ENCODE measurements at regions not wholly inside any gene's neighbourhood (a gene's known extent, or its start where the extent isn't known, plus 50 kb on each side); places are given as distances from the start of the nearest gene placed in this dataset.

DNA sequence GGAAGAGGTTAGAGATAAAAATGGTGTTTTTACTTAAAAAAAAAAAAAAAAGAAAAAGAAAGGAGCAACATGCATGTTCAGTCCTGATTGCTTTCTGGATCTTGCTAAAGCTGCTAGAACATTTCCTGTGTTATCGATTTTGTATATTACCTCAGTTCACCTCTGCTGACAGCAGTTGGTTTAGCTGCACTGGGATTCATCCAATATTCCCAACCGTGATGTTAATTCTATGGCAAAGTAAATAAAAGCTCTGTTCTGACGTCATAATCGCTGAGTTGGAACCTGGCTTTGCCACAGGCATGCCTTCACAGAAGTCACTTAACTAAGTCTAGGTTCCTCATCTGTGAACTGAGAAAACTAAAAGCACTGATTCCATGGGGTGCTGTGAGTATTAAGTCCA, 90.7 kb upstream of the SORBS2 start:
- Histone ChIP-seq H3K4me3 (no peak overlapping the region), H3K4me1 (replicated peaks) (no peaks in the 10 kb centered on the region), H3K27ac (no peak overlapping the region), H3K36me3 (no peaks in the 10 kb centered on the region), H3K9me3 (replicated peaks) (no peaks in the 10 kb centered on the region), H3K27me3 (replicated peaks) (no peaks in the 10 kb centered on the region)
- no peak for DNase-seq (ENCODE audit: low read depth in 1 of 2, low spot score in 2 of 2)

DNA sequence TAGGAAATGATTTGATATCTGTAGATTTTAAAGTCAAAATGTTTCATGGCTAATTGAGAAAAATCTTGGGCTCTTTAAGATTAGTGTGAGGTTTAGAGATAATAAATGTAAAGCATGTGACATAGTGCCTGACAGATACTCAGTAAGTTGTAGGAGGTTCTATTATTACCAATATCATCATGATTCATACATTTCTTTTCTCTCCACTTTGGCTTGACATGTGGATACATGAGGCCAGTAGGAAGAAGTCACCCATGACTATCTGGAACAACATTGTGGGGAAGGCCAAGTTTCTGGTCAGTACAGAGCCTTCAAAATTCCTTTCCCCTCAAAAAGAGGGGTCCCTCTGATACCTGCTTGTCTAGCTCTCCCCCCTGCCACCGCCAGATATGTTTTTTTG, 91.2 kb upstream of the SORBS2 start:
- H3K36me3 ChIP-seq = no peaks in the 10 kb centered on the region
- no peak overlapping the region for H3K4me3 ChIP-seq
- no peak overlapping the region for H3K27ac ChIP-seq
- no peaks in the 10 kb centered on the region for H3K9me3 ChIP-seq (replicated peaks)
- DNase-seq (ENCODE audit: low read depth in 1 of 2, low spot score in 2 of 2) = no peak
- H3K4me1 ChIP-seq (replicated peaks) = no peaks in the 10 kb centered on the region
- H3K27me3 ChIP-seq (replicated peaks) = no peaks in the 10 kb centered on the region

DNA sequence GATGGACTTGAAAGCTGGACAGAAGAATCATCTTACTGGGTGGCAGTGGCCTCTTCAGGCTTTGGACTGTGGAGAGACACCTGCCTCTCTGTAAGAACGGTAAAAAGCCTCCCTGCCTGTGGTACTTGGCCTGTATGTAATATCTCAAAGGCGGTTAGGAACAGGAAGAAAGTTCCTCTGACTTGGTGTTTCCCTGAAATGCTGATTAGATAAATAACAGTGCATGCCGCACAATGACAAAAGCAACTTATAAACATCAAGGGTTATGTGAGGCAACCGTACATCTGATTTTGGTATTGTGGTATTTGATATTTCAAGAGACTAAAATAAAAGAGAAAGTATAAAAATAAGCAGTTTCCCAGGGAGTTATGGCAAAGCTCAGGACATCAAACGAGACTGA, 92.4 kb upstream of the SORBS2 start:
- Histone ChIP-seq H3K9me3 (replicated peaks) (no peaks in the 10 kb centered on the region), H3K4me1 (replicated peaks) (no peaks in the 10 kb centered on the region)
- DNase-seq (ENCODE audit: low read depth in 1 of 2, low spot score in 2 of 2) = no peak

DNA sequence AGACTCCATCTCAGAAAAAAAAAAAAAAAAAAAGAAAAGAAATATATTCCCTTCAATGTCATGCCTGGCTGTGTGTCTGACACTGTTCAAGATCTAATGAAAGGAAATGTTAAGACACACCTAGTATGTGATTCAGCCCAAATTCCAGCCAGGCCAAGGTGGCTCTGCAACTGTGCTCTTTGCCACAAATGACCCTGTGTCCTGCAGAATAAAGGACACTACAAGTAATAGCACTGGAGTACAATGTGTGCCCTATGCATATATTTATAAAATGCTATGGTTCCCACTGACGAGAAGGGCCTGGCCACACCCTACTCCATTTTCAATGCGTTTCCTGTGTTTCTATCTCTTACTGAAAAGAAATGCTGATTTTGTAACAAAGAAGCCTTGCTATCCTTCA, 98.0 kb upstream of the SORBS2 start:
- no peak overlapping the region for H3K27ac ChIP-seq
- H3K36me3 ChIP-seq = no peaks in the 10 kb centered on the region
- H3K27me3 ChIP-seq (replicated peaks) = no peaks in the 10 kb centered on the region
- peaks cover 24% of the 10 kb centered on the region for H3K4me1 ChIP-seq (replicated peaks)
- H3K4me3 ChIP-seq = no peak overlapping the region
- no peaks in the 10 kb centered on the region for H3K9me3 ChIP-seq (replicated peaks)
- DNase-seq (ENCODE audit: low read depth in 1 of 2, low spot score in 2 of 2) = no peak

More for the DNA sequence above, 92.4 kb upstream of the SORBS2 start:
- H3K36me3 ChIP-seq = no peaks in the 10 kb centered on the region
- H3K4me3 ChIP-seq = no peak overlapping the region
- no peak overlapping the region for H3K27ac ChIP-seq
- H3K27me3 ChIP-seq (replicated peaks) = no peaks in the 10 kb centered on the region

DNA sequence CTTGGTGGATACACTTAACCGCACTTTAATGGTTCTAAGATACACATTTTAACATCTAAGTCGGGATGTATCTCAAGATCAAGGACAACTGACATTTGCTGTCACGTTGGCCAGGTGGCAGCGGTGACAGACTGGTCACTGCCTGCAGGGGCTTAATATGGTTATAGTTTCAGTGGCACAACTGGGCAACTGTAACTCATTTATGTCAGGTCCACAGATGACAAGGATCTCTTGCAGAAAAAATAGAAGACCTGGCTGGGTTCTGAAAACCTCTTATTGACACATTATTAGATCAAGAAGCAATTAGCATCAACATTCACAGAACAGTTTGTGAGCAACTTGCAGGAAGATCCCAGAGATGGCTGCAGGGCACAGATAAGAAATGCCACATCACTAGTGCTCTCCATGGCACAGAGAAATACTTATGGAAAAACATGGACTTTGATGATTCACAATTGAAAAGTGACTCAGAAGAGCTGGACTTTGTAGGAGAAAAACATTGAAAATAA, 99.6 kb upstream of the SORBS2 start:
- H3K4me3 ChIP-seq = no peak overlapping the region

DNA sequence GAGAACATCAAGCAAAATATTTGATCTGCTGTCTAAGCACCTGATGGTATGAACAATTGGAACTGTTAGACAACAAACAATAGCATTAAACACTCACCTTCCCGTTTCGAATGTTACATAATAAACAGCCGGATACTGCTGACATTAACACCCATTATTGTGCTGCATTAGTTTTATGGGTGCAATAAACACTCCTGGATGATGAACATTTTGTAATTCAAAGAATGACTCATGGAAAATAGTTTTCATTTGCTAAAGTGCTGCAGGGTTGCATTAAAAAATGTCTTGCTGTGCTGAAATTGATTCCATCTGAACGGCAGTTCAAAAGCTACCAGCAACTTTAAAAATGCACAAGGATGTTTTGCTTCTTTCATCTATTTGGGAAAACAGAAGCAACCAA, 100.8 kb upstream of the SORBS2 start:
- Histone ChIP-seq H3K27me3 (replicated peaks) (no peaks in the 10 kb centered on the region), H3K4me3 (no peak overlapping the region), H3K27ac (no peak overlapping the region), H3K9me3 (replicated peaks) (no peaks in the 10 kb centered on the region), H3K4me1 (replicated peaks) (peaks cover 30% of the 10 kb centered on the region), H3K36me3 (no peaks in the 10 kb centered on the region)
- DNase-seq (ENCODE audit: low read depth in 1 of 2, low spot score in 2 of 2) = no peak

More for the DNA sequence above, 99.6 kb upstream of the SORBS2 start:
- H3K4me1 ChIP-seq (replicated peaks) = peaks cover 30% of the 10 kb centered on the region
- no peak overlapping the region for H3K27ac ChIP-seq
- no peaks in the 10 kb centered on the region for H3K36me3 ChIP-seq
- DNase-seq (ENCODE audit: low read depth in 1 of 2, low spot score in 2 of 2) = no peak
- H3K9me3 ChIP-seq (replicated peaks) = no peaks in the 10 kb centered on the region
- no peaks in the 10 kb centered on the region for H3K27me3 ChIP-seq (replicated peaks)

DNA sequence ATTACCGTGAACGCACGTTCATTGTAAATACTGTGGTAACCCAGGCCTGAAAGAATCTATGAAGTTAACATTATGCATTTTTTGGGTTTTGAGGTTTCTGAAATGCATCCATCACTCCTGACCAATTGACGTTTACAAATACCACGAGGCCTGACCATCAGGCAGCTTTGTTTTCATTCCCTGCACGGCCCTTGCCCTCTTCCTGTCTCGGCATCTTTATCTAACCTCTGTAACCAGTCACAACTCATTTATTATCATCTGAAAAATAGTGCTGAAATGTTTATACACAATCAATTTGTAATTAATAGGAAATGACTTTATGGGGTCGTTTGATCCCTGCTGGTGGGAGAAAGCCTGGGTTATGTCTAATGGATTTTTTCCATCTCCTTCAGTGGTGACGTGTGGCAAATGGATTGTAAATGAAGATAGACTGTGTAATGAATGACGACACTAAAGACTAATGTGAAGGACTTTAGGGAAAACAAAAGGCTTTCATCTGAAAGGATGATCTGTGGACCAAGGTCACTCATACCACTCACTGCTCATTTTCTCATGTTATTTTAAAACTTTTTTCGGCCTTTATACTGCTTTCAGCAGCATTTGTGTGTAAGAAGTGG, 102.7 kb upstream of the SORBS2 start:
- Histone ChIP-seq H3K27ac (peak overlapping the region; percentile 79), H3K36me3 (no peaks in the 10 kb centered on the region), H3K9me3 (replicated peaks) (no peaks in the 10 kb centered on the region), H3K4me3 (no peak overlapping the region), H3K27me3 (replicated peaks) (no peaks in the 10 kb centered on the region), H3K4me1 (replicated peaks) (peaks cover 30% of the 10 kb centered on the region)
- peak; percentile 52 to 89 for DNase-seq (ENCODE audit: low read depth in 1 of 2, low spot score in 2 of 2)

DNA sequence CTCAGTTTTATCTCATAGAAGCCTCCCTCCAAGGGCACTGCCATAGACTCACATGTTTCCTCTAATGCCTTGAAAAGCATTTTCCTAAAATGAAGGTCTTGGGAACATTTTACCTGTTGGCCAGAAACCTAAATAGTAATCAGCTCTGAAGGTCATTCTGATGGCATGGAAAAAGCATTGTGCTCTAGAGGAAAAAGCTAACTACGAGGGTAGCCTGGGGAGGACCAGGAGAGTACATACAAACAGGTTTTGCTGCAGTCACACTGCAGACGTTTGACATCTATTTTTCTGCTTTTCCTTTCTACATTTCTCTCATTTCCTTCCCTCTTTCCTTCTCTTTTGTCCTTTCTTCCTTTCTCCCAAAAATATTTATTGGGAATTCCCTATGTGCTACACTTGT, 103.3 kb upstream of the SORBS2 start:
- Histone ChIP-seq H3K27me3 (replicated peaks) (no peaks in the 10 kb centered on the region), H3K4me3 (no peak overlapping the region), H3K27ac (peak overlapping the region; percentile 79), H3K4me1 (replicated peaks) (peaks cover 30% of the 10 kb centered on the region), H3K9me3 (replicated peaks) (no peaks in the 10 kb centered on the region), H3K36me3 (no peaks in the 10 kb centered on the region)
- DNase-seq (ENCODE audit: low read depth in 1 of 2, low spot score in 2 of 2) = no peak

DNA sequence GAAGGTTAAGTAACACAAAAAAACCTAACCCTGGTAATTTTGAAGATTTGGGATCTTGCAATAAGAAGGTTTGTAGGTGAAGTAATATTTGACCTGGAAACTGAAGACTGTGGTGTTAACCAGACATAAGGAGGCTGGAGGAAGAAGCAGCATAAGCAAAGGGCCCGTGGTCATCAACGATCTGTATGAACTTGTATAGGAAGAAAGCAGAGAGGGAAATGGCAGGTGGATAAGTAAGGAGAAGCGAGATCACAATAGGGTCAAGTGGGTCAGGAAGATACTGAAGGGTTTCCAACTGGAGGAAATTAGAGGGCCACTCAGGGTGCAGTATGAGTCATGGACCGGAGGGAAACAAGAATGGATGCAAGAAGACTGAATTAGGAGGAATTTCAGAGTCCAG, 103.8 kb upstream of the SORBS2 start:
- Histone ChIP-seq H3K4me1 (replicated peaks) (peaks cover 30% of the 10 kb centered on the region), H3K9me3 (replicated peaks) (no peaks in the 10 kb centered on the region), H3K27ac (no peak overlapping the region), H3K4me3 (no peak overlapping the region), H3K36me3 (no peaks in the 10 kb centered on the region), H3K27me3 (replicated peaks) (no peaks in the 10 kb centered on the region)
- DNase-seq (ENCODE audit: low read depth in 1 of 2, low spot score in 2 of 2) = no peak

DNA sequence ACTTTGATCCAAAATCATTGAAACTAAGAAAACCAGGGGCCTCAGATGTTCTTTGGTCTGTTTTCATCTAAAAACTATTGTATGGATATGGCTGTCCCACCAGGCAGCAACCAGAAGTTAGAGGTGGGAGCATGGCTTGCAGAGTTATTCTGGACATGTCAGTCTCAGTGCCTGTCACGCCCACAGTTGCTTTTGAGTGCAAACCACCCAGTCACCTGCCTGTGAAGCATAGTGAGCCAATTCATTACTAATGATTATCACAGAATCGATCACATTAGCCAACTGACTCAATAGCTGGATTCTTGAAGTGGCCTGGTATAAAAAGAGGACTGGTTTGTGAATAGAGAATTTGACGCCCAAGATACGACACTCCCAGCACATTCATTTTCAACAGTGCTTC, 104.2 kb upstream of the SORBS2 start:
- no peak overlapping the region for H3K4me3 ChIP-seq
- no peaks in the 10 kb centered on the region for H3K9me3 ChIP-seq (replicated peaks)

DNA sequence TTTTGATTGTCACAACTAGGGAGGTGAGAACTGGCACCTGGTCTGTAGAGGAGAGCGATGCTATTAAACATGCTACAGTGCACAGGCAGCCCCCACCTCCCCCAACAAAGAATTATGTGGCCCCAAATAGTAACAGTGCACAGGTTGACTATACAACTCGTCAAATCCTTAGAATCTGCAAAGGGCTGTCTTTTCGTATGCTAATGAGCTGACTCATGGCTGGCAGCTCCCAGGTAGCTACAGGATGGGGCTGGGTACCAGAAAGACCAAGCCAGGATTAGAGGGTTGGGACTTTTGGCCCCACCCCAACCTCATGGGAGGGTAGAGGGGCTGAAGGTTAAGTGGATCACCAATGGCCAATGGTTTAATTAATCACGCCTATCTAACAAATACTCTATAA, 104.7 kb upstream of the SORBS2 start:
- DNase-seq (ENCODE audit: low read depth in 1 of 2, low spot score in 2 of 2) = no peak
- H3K9me3 ChIP-seq (replicated peaks) = no peaks in the 10 kb centered on the region

More for the DNA sequence above, 104.2 kb upstream of the SORBS2 start:
- Histone ChIP-seq H3K4me1 (replicated peaks) (peaks cover 30% of the 10 kb centered on the region), H3K36me3 (no peaks in the 10 kb centered on the region), H3K27me3 (replicated peaks) (no peaks in the 10 kb centered on the region), H3K27ac (no peak overlapping the region)
- no peak for DNase-seq (ENCODE audit: low read depth in 1 of 2, low spot score in 2 of 2)

DNA sequence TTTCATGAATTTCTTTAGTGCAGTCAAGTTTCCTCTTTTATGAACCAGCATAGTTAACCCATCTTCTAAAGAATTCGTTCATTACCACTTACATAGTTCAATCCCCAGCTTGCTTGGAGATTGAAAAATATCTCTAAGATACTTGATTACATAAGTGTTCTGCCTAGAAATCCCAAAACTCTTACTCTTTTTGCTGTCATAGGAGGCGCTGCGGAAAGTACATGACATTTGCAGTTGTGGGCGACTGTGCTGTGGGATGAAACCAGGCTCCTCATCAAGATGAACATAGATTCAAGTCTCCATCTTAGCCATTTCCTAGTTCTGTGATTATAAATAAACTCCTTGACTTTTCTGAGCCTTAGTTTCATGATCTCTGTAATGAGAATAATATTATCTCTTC, 107.1 kb upstream of the SORBS2 start:
- no peaks in the 10 kb centered on the region for H3K9me3 ChIP-seq (replicated peaks)
- no peak for DNase-seq (ENCODE audit: low read depth in 1 of 2, low spot score in 2 of 2)
- H3K27ac ChIP-seq = no peak overlapping the region
- no peaks in the 10 kb centered on the region for H3K36me3 ChIP-seq
- H3K27me3 ChIP-seq (replicated peaks) = no peaks in the 10 kb centered on the region
- H3K4me1 ChIP-seq (replicated peaks) = peaks cover 21% of the 10 kb centered on the region
- H3K4me3 ChIP-seq = no peak overlapping the region

More for the DNA sequence above, 104.7 kb upstream of the SORBS2 start:
- H3K4me1 ChIP-seq (replicated peaks) = peaks cover 33% of the 10 kb centered on the region
- H3K27ac ChIP-seq = no peak overlapping the region
- no peaks in the 10 kb centered on the region for H3K36me3 ChIP-seq
- no peaks in the 10 kb centered on the region for H3K27me3 ChIP-seq (replicated peaks)
- H3K4me3 ChIP-seq = no peak overlapping the region

DNA sequence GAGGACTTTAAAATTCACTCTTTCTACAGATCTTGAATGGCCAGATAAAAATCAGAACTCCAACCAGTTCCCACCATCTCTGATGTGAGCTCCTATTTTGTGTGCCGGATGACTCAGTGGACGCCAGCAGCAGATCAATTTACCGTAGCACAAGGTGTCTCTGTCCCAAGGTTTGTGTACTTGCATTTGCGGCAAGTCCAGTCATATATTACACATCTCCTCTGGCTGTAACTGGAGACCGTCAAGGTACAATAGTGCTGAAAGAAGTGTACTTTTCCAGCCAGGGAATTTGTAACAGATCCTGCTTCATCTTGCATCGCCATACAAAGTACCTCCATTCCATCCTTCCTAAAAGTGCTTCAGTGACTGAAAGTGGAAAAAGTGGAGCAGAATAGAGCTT, 108.2 kb upstream of the SORBS2 start:
- Histone ChIP-seq H3K36me3 (no peaks in the 10 kb centered on the region), H3K4me3 (no peak overlapping the region), H3K4me1 (replicated peaks) (peaks cover 10% of the 10 kb centered on the region), H3K27ac (no peak overlapping the region), H3K9me3 (replicated peaks) (no peaks in the 10 kb centered on the region), H3K27me3 (replicated peaks) (no peaks in the 10 kb centered on the region)
- DNase-seq (ENCODE audit: low read depth in 1 of 2, low spot score in 2 of 2) = no peak

DNA sequence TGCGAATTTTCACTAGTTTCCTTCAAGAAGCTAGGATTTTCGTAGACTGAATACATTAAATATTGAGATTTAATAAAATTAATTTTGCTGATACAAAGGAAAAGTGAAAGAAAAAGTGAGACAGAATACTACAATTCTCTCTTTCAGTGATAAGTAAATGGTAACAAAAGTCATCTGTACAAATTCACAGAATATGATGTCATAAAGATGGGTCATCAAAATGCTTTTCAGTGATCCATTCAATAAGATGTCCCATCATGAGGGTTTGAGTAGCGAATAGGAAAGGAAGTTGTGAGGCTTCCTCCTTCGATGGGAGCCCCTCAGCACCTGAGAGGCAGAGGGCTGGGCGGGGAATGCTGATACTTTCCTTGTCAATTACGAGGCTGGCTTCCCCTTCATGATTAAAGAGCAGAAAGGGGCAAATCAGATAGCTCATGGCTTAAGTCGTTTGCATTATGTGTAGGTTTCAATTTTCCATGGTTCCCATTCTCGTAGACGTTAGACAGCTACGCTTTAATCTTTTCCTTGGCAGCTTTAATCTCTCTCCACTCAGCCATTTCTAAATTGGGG, 108.8 kb upstream of the SORBS2 start:
- Histone ChIP-seq H3K9me3 (replicated peaks) (no peaks in the 10 kb centered on the region), H3K36me3 (no peaks in the 10 kb centered on the region), H3K27ac (no peak overlapping the region), H3K27me3 (replicated peaks) (no peaks in the 10 kb centered on the region), H3K4me1 (replicated peaks) (peaks cover 7% of the 10 kb centered on the region), H3K4me3 (no peak overlapping the region)
- DNase-seq (ENCODE audit: low read depth in 1 of 2, low spot score in 2 of 2) = no peak

Data from SJSA1 (cell line).